HG02798 (cell line): ENCODE measurements at regions not wholly inside any gene's neighbourhood (a gene's known extent, or its start where the extent isn't known, plus 50 kb on each side); places are given as distances from the start of the nearest gene placed in this dataset.
"Not testable (repeated sequence)": the region's sequence is repeated elsewhere in the genome, so short reads cannot be mapped to it uniquely, and the experiment has no call there.

Source experiments
- ATAC-seq: cut with Tn5 transposase; IDR thresholded peaks from one replicate; pipeline ENCODE4 v1.9.1; 2021; ENCODE audit warnings: mild to moderate bottlenecking; ENCODE audit not compliant: unreplicated experiment, poor library complexity

GRCh38 chr15:98304371-98304770 lies 343.9 kb downstream of the ARRDC4 start:
- no peak for ATAC-seq

- ATAC-seq, result no peak
Observed at GRCh38 chr15:98308117-98308516, 340.2 kb upstream of the IGF1R start.

- peak; percentile 72 for ATAC-seq
Observed at GRCh38 chr15:98311566-98312188, 336.7 kb upstream of the IGF1R start.

GRCh38 chr15:98312913-98313312 lies 335.4 kb upstream of the IGF1R start:
- no peak for ATAC-seq

GRCh38 chr15:98315971-98316370 lies 332.4 kb upstream of the IGF1R start:
- no peak for ATAC-seq

GRCh38 chr15:98321896-98322295 lies 326.4 kb upstream of the IGF1R start:
- ATAC-seq, result no peak

- no peak for ATAC-seq
Observed at GRCh38 chr15:98322581-98322980, 325.8 kb upstream of the IGF1R start.

- ATAC-seq, result no peak
Observed at GRCh38 chr15:98324341-98324970, 323.9 kb upstream of the IGF1R start.

- no peak for ATAC-seq
Observed at GRCh38 chr15:98326804-98327203, 321.5 kb upstream of the IGF1R start.

- ATAC-seq, result no peak
Observed at GRCh38 chr15:98330258-98330657, 318.1 kb upstream of the IGF1R start.

- ATAC-seq, result no peak
Observed at GRCh38 chr15:98330692-98331435, 317.5 kb upstream of the IGF1R start.

- ATAC-seq, result no peak
Observed at GRCh38 chr15:98331676-98332075, 316.7 kb upstream of the IGF1R start.

- ATAC-seq, result no peak
Observed at GRCh38 chr15:98333251-98333650, 315.1 kb upstream of the IGF1R start.

GRCh38 chr15:98342911-98343310 lies 305.4 kb upstream of the IGF1R start:
- no peak for ATAC-seq

GRCh38 chr15:98344591-98344990 lies 303.7 kb upstream of the IGF1R start:
- no peak for ATAC-seq

GRCh38 chr15:98347001-98347400 lies 301.3 kb upstream of the IGF1R start:
- no peak for ATAC-seq

GRCh38 chr15:98347866-98348265 lies 300.5 kb upstream of the IGF1R start:
- ATAC-seq, result no peak

GRCh38 chr15:98350276-98350675 lies 298.1 kb upstream of the IGF1R start:
- ATAC-seq, result no peak

GRCh38 chr15:98358274-98358673 lies 290.1 kb upstream of the IGF1R start:
- ATAC-seq, result not testable (repeated sequence)

- no peak for ATAC-seq
Observed at GRCh38 chr15:98358971-98359370, 289.4 kb upstream of the IGF1R start.

GRCh38 chr15:98363416-98363815 lies 284.9 kb upstream of the IGF1R start:
- no peak for ATAC-seq

GRCh38 chr15:98363955-98364354 lies 284.4 kb upstream of the IGF1R start:
- no peak for ATAC-seq
